ENCODE measurements at regions not wholly inside any gene's neighbourhood (a gene's known extent, or its start where the extent isn't known, plus 50 kb on each side); places are given as distances from the start of the nearest gene placed in this dataset.
"Not testable (repeated sequence)": the region's sequence is repeated elsewhere in the genome, so short reads cannot be mapped to it uniquely, and the experiment has no call there.

DNA sequence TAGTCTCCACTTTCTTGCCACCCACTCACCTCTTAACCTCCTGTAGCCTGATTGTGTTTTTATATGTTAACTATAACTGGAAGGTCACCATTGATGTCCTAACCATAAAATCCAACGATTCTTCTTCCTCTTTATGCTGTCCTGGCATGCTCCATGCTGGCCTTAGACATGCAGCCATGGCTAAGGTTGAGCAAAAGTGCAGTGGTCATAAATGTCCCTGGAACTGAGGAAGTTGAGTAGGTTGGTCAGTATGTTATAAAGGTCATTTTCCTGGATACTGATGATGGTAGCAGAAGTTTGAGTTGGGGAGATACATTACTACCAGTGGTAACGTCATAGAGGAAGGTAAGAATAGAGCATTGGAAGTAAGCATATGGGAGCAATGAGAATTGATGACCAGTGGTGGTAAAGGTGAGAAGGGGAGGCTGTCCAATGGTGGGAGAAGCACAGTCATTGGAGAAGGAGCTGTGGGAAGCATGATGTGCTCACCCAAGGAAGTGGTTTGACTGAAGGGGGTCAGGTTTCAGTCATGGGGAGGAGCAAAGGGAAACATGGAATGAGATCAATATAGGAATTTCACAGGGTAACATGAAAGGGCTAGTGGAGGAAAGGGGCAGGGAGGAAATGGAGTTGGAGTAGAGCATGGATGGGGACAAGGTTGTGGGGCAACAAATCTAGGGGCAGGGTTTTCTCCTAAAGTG lies 240.8 kb downstream of the DACT1 start:
- DNase-seq (ENCODE audit: low read depth in 3 of 3, low spot score in 1 of 3) = no peak

DNA sequence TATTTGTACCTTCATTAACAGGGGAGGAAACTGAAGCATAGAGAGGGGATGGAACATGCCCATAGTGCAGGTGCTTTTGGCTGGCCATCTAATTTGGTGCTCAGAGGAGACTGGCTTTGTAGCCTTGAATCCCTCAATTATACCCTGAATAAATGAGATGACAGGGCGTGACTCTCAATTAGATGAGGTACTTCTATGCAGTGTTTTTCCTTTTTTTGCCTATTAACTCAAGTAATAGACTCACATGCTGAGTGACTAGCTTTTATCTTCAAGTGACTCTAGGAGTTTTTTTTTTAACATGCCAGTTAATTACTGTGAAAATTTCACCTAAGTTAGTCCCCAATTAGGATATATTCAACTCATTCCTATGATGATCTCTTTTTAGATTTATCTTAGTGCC lies 243.7 kb downstream of the DACT1 start:
- no peak for DNase-seq (ENCODE audit: low read depth in 3 of 3, low spot score in 1 of 3)

DNA sequence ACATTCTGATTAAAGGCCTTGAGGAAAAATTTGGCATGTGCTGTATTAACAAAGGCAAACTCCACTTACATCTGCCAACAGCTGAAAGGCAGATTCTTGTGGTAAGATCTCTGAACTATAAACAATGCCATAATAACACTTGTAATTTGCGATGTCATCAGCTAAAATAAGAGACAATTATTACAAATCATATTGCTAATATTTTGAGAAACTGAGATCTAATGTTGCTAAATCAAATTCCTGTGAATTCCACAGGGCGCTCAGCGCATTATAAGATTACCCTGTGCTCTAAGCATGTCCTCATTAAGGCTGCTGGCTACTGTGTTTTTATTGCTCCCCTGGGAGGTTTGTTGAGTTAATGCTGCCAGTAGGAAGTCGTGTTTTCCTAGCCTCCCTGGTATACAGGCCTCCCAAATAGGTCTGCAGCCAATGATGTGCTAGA lies 244.8 kb downstream of the DACT1 start:
- no peak for DNase-seq (ENCODE audit: low read depth in 3 of 3, low spot score in 1 of 3)

DNA sequence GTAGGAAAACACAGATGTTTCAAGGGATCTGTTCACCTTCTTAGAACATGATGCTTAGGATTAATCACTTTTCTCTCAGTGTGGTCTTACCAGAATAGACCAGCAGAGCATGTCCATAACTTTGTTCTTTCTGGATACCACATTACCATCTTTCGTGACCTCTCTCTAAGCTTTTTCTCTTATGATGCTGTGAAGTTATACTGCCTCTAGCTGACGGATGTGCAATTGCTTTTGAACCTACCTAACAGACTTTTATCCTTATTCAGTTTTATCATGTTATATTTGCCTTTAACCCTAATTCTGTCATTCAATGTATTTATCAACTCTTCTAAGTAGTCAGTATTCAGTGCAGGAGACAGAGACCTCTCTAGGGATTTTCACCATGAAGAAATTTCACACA lies 246.7 kb downstream of the DACT1 start:
- DNase-seq (ENCODE audit: low read depth in 3 of 3, low spot score in 1 of 3) = no peak

DNA sequence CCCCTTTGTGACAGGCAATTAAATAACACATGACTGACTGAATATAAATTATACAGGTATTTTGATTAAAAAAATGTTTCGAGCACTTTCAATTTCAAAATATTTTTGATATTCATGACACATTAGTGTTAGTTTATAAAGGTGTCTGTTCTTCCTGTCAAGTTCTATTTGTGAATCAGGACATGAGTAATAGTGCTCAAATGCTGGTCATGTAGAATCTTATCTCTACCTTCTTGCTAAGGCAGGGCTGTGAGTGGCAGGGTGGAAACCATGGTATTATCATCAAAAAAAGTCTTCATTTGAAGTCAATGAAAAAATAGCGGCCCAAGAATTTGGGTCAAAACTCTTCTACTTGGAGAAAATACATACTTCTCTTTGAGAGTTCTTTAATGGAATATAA lies 250.2 kb downstream of the DACT1 start:
- DNase-seq (ENCODE audit: low read depth in 3 of 3, low spot score in 1 of 3) = no peak

DNA sequence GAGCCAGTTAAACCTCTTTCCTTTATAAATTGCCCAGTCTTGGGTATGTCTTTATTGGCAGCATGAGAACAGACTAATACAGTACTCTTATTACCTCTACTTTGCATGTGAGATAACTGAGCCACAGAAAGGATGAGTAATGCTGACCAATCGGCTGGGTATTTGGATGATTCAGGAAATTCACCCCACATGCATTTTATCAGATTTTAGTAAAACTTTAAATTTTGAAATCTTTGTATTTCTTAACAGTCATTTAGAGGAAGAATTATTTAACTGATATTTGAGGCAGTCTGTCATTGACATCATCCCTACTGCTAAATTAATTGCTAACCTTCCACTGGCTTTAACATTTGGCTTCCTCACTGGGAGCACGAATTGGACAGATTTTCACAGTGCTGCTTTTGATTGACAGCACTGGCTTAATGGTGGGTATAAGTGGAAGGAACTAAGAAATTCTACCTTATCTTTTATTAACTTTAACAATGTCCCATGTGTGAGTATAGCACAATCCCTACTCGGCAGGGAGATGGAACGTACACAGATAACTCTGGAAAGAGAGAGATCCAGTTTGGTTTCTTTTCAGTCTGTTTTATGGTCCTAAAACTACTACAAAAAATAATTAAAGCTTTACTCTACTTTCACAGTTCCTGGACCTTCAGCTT lies 261.0 kb downstream of the DACT1 start:
- DNase-seq (ENCODE audit: low read depth in 3 of 3, low spot score in 1 of 3) = no peak

DNA sequence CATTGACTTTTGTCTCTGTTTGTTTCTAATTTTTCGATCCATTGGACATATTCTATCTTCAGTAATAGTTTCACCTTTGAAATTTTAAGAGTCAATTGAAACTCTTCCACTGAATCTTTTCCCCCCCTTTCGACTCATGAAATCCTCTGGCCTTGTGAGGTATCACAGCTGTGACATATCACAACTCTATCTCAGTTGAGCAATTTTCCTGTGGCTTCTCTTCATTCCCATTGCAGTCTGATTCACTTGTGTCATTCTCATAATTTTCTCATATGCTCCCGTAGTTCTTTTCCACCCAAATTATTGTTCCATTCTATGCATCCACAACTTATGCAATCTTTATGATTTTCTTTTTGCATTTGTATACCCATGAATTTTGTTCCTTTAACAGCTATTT lies 261.6 kb downstream of the DACT1 start:
- no peak for DNase-seq (ENCODE audit: low read depth in 3 of 3, low spot score in 1 of 3)

DNA sequence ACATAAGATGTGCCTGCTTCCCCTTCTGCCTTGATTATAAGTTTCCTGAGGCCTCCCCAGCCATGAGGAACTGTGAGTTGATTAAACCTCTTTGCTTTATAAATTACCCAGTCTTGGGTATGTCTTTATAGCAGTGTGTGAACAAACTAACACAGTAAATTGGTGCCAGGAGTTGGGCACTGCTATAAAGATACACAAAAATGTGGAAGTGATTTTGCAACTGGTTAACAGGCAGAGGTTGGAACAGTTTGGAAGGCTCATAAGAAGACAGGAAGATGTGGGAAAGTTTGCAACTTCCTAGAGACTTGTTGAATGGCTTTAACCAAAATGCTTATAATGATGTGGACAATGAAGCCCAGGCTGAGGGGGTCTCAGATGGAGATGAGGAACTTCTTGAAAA lies 264.1 kb downstream of the DACT1 start:
- no peak for DNase-seq (ENCODE audit: low read depth in 3 of 3, low spot score in 1 of 3)

DNA sequence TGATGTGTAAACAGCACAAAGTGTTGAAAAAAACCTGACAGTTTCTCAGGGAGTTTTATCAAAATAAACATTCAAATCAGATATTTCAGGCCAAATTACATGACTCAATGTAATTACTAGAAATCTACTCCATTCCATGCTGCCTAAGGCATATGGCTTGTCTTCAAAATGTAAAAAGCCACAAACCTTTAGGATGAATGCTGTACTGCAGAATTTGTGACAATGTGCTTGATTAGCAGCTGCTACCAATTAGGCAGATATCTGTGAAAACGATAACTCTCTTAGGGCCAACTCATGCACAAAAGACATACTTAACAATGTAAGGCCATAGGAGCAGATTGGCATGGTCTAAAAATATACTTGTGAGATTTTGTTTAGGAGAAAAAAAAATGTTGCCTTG lies 267.0 kb downstream of the DACT1 start:
- no peak for DNase-seq (ENCODE audit: low read depth in 3 of 3, low spot score in 1 of 3)

DNA sequence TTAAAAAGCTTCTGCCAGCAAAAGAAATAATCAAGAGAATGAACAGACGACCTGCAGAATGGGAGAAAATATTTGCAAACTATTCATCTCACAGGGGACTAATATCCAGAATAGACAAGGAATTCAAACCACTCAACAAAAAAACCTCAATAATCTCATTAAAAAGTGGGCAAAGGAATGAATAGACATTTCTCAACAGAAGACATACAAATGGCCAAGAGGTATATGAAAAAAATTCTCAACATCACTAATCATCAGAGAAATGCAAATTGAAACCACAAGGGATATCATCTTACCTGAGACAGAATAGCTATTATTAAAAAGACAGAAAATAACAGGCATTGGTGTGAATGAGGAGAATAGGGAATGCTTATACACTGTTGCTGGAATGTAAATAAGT lies 270.0 kb downstream of the DACT1 start:
- DNase-seq (ENCODE audit: low read depth in 3 of 3, low spot score in 1 of 3) = no peak

DNA sequence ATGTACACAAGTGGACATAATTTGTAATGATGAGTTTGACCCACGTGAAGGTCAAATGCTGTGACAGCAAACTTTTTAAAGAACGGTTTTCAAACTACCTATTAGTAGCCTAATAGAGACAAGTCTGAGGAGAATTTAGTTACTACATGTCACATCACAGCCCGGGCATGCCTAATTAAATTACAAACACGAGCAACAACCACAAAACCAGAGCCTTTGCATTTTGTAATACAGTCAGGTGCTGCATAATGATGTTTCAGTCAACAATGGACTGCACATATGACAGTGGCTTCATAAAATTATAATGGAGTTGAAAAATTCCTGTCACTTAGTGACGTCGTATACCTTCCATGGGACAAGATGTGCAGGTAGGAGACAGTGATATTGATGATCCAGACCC lies 274.5 kb downstream of the DACT1 start:
- no peak for DNase-seq (ENCODE audit: low read depth in 3 of 3, low spot score in 1 of 3)

DNA sequence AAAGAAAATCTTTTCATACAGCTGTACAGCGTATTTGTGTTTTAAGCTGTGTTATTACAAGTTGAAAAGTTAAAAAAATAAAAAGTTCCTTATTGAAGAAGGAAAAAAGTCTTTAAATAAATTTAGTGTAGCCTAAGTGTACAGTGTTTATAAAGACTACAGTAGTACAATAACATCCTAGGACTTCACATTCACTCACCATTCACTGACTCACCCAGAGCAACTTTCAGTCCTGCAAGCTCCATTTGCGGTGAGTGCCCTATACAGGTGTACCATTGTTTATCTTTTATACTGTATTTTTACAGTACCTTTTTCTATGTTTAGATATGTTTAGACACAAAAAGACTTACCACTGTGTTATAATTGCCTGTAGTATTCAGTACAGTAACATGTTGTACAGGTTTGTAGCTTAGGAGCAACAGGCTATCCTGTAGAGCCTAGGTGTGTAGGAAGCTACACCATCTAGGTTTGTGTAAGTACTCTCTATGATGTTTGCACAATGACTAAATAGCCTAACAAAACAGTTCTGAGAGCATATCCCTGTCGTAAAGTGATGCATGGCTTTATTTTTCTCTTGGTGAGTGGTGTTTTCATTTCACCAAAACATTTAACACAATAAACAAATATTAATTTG lies 275.2 kb downstream of the DACT1 start:
- DNase-seq (ENCODE audit: low read depth in 3 of 3, low spot score in 1 of 3) = no peak

DNA sequence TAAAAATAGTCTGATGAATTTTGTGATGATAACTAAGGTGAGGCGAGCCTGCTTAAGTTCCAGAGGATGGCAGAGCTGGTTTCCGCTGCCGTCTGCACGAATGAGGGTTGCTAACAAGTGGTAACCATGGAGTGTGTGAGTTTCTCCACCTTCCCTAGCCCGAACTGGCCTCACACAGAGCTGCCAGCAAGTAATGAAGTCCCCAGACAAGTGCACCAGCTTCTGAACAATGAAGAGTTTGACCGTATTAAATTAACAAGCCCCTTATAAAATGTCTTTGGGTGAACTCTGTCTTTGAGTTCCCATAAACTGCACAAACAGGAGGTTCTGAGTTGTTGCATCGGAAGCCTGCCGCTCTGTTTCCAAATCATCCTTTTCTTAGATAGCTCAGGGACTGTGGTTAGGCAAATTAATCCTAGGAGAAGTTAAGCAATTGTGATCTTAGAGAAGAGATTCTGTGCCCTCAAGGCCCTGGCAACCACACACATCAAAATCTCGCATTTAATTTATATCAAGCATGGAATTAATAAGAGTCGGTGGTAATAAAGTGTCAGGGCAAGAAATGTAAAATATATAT lies 274.1 kb upstream of the DAAM1 start:
- DNase-seq (ENCODE audit: low read depth in 3 of 3, low spot score in 1 of 3) = no peak

DNA sequence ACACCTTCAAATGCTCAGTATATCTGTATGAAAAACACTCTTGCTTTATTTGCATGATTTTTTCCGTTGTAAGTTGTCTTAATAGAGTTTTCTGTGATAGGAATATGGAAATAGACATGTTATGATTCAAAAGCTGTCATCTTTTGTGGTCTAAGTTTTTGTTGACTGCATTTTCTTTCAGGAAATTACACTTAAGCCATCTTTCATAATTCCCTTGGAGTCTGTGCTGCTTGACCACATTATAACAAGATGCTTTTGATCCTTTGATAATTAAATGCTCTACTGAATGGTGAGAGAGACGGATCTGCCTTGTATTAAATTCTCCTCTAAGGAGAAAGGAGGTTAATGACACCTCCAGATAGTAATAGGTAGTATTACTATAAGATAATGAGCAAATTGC lies 272.8 kb upstream of the DAAM1 start:
- no peak for DNase-seq (ENCODE audit: low read depth in 3 of 3, low spot score in 1 of 3)

DNA sequence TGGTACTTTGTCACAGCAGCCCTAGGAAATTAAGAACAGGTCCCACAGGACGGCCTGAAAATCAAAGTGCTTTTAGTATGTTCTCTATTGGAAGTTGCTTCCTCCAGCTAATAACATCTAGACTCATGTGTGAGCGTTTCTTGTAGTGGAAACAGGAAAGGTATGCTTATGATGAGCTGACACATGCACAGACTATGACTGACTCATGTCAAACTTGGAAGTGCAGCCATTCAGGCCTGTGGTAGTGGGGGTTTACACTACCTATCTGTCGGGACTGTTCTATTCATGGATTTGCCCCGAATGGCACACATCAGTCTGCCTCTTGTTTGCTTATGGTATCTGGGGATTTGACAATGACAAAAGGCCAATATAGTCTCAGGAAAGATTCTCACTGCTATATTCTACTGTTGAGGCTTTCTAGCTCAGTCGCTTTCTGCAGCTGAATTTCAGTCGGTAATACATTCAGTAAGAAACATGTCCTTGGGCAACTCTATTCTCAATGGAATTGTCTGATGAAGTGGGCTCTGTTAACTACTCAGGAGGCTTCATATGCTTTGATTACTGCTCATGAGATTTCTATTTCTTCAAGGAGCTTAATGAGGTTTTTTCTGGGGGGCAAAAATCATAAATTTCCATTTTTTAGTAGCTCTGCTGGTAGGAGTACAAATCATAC lies 270.3 kb upstream of the DAAM1 start:
- no peak for DNase-seq (ENCODE audit: low read depth in 3 of 3, low spot score in 1 of 3)

DNA sequence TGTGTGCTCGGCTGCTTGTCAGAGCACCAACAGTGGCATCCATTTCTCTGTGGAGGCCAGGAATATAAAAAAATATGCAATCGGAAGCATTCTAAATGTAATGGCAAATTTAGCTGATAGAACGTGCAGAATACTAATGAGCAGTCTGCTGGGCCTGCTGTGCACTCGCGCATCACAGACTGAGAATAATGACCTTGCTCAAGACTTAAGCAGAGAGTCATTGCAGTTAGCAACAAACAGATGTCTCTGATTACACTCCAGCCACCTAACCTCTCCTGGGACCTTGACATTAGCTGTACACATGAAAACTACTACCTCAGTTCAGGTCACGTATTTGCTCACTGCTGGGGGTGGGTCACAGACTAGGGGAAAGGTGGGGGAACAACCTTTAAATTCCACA lies 269.2 kb upstream of the DAAM1 start:
- no peak for DNase-seq (ENCODE audit: low read depth in 3 of 3, low spot score in 1 of 3)

DNA sequence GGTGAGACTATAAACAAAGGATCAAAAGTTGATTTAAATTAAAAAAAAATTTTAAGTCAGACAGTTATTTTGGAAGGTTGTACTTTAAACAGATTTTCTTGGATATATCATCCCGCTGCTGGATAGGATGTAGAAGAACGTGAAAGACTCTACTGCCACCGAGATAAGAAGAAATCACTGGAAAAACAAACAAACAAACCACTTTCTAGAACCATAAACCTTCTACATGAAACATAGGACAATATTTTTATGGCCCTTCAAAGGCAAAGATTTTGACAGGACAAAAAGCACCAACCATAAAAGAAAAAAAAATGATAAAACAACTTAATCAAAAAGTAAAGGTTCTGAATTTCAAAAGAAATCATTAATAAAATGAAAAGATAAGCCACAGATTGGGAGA lies 268.2 kb upstream of the DAAM1 start:
- no peak for DNase-seq (ENCODE audit: low read depth in 3 of 3, low spot score in 1 of 3)

DNA sequence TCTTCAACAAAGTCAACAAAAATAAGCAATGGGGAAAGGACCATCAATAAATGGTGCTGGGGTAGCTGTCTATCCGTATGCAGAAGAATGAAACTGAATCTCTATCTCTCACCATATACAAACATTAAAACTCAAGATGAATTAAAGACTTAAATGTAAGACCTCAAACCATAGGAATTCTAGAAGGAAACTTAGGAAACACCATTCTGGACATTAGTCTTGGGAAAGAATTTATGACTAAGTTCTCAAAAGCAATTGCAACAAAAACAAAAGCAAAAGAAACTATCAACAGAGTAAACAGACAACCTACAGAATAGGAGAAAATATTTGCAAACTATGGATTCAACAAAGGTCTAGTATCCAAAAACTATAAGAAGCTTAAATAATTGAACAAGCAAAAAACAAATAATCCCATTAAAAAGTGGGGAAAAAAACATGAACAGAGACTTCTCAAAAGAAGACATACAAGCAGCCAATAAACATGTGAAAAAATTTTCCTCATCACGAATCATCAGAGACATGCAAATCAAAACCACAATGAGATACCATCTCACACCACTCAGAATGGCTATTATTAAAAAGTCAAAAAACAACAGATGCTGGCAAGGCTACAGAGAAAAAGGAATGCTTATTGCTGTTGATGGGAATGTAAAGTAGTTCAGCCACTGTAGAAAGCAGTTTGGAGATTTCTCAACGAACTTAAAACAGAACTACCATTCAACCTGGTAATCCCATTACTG lies 266.1 kb upstream of the DAAM1 start:
- DNase-seq (ENCODE audit: low read depth in 3 of 3, low spot score in 1 of 3) = not testable (repeated sequence)

DNA sequence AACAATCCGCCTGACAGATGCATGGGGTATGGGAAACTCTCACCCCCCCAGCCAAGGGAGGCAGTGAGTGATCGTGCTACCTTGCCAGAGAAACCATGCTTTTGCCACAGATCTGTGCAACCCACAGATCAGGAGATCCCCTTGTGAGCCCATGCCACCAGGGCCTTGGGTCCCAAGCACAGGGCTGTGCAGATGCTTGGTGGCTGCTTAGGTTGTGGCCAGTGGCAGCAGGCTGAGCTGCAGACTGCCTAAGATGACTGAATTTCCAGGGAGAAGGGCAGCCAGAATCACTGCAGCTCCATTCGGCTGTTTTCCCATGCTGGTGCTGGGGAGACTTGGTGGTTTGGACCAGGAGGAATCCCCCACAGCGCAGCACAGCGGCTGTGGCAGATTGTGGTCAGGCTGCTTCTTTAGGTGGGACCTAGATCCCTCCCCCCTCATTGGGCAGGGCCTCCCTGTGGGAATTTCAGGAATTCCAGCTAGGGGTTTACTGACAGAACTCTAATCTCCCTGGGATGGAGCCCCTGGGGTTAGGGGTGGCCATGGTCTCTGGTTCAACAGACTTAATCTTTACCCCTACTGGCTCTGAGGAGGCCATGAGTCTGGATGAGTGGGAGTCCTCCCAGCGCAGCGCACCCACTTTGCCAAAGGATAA lies 264.6 kb upstream of the DAAM1 start:
- no peak for DNase-seq (ENCODE audit: low read depth in 3 of 3, low spot score in 1 of 3)

DNA sequence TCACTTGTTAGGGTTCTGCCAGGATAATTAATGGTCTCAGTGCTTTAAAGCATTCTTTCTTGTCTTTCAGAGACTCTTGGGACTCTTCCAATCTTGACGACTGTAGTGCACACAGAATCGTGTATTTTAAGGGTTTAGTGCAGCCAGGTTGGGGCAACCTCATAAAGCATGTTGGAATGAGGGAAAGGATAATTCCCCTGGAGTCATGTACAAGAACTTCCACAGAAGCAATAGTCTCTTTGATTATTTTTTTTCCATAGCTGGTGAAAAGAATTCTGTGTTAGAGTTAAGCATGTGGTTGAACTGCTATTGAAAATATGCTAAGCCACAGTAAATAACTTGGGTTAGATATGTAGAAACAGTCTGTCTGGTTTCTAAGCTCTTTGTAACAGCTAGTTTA lies 246.8 kb upstream of the DAAM1 start:
- no peak for DNase-seq (ENCODE audit: low read depth in 3 of 3, low spot score in 1 of 3)

DNA sequence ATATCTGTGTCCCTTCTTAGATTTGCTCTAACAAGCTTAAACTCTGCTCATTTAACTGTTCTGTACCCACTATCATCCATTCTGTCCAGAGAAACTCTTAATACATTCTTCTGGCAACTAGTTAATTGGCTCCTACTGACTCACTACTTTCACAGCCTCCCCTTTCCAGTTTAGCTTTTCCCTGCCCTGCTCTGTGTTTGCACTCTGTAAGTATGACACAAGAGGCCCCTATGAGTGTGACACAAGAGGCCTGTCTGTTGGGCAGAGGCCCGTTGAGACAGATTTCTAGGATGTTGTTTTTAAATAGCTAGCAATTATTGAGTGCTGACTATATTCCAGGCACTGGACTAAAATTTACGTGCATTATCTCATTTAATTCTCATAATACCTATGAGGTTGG lies 246.0 kb upstream of the DAAM1 start:
- DNase-seq (ENCODE audit: low read depth in 3 of 3, low spot score in 1 of 3) = no peak

All from stimulated activated CD4-positive, alpha-beta T cell treated with anti-CD3 and anti-CD28 coated beads, TNF-alpha, amount 100 ng/mL, for 1 hour (primary cell).